Keratinocyte (primary cell): ENCODE measurements at regions not wholly inside any gene's neighbourhood (a gene's known extent, or its start where the extent isn't known, plus 50 kb on each side); places are given as distances from the start of the nearest gene placed in this dataset.

Experiments used
- DNase-seq: peaks from one replicate; pipeline ENCODE4 v3.0.0-alpha.2; 2011; ENCODE audit warnings: low read depth, missing footprints, low spot score
- FAIRE-seq: peaks from 2 replicates; lab custom pipeline; 2011; peaks lifted over from hg19 to GRCh38; lab: Jason Lieb, UNC
- H2AFZ ChIP-seq: 2 replicates; pipeline ENCODE4 v1.6.0; 2012; ENCODE audit warnings: low read length, control low read depth, inconsistent platforms; ENCODE audit not compliant: control insufficient read depth
- H3K27ac ChIP-seq: 2 replicates; pipeline ENCODE4 v1.5.1; 2011; ENCODE audit warnings: low read length; ENCODE audit not compliant: control insufficient read depth, insufficient read depth
- H3K27me3 ChIP-seq: 3 replicates; pipeline ENCODE4 v1.6.0; 2011; ENCODE audit warnings: low read length; ENCODE audit not compliant: control insufficient read depth, insufficient read depth; ENCODE audit errors: extremely low read depth
- H3K36me3 ChIP-seq, 2 experiments: 2 replicates in 1 of 2; 3 replicates in 1 of 2; pipeline ENCODE4 v1.5.1; 2011; ENCODE audit warnings: low read length in 2 of 2, mild to moderate bottlenecking in 1 of 2; ENCODE audit not compliant: control insufficient read depth in 2 of 2, insufficient read depth in 2 of 2; ENCODE audit errors: extremely low read depth in 1 of 2
- H3K4me1 ChIP-seq: 3 replicates; pipeline ENCODE4 v1.5.1; 2011; ENCODE audit warnings: low read length; ENCODE audit not compliant: control insufficient read depth, insufficient read depth; ENCODE audit errors: extremely low read depth
- H3K4me2 ChIP-seq: 3 replicates; pipeline ENCODE4 v1.6.0; 2011; ENCODE audit warnings: low read depth, low read length; ENCODE audit not compliant: control insufficient read depth, insufficient read depth; ENCODE audit errors: extremely low read depth
- H3K4me3 ChIP-seq, 3 experiments: fragments of 200-600 bp in 1 of 3; sonication (generic) in 1 of 3; 2 replicates in 2 of 3; 3 replicates in 1 of 3; pipeline ENCODE4 v1.5.1; 2011 to 2016; ENCODE audit warnings: low read length in 3 of 3, mild to moderate bottlenecking in 3 of 3, control low read depth in 2 of 3, inconsistent platforms in 1 of 3, low read depth in 1 of 3, mixed read lengths in 1 of 3, mixed run types in 1 of 3, moderate library complexity in 1 of 3; ENCODE audit not compliant: control insufficient read depth in 2 of 3, insufficient read depth in 2 of 3; ENCODE audit errors: extremely low read depth in 1 of 3
- H3K79me2 ChIP-seq: 2 replicates; pipeline ENCODE4 v1.6.0; 2012; ENCODE audit warnings: low read length; ENCODE audit not compliant: control insufficient read depth, insufficient read depth
- H3K9ac ChIP-seq: 3 replicates; pipeline ENCODE4 v1.6.0; 2011; ENCODE audit warnings: low read length; ENCODE audit not compliant: control insufficient read depth, insufficient read depth; ENCODE audit errors: extremely low read depth
- H3K9me1 ChIP-seq: 3 replicates; pipeline ENCODE4 v1.6.0; 2011; ENCODE audit warnings: low read length; ENCODE audit not compliant: control insufficient read depth, insufficient read depth; ENCODE audit errors: extremely low read depth
- H3K9me3 ChIP-seq: 2 replicates; pipeline ENCODE4 v1.5.1; 2012; ENCODE audit warnings: low read depth, low read length; ENCODE audit not compliant: control insufficient read depth
- H4K20me1 ChIP-seq: 3 replicates; pipeline ENCODE4 v1.6.0; 2011; ENCODE audit warnings: low read length; ENCODE audit not compliant: control insufficient read depth, insufficient read depth; ENCODE audit errors: extremely low read depth
- EZH2 ChIP-seq: IDR thresholded peaks from one replicate; pipeline ENCODE4 v1.6.1; 2012; ENCODE audit warnings: inconsistent platforms, mild to moderate bottlenecking, low read length, moderate library complexity
- dilution Hi-C: fragments of 300-500 bp; cut with MboI; formaldehyde crosslinking; loops from one replicate; pipeline ENCODE4 v1.7.0; 2020; ENCODE audit warnings: low sequenced_read_pairs; ENCODE audit not compliant: extremely low pct_ligation_motif_present
- TF ChIP-seq, protein P1 (sequence below), 3 experiments: IDR thresholded peaks in 1 of 3; conservative IDR thresholded peaks in 1 of 3; optimal IDR thresholded peaks in 1 of 3; 2 replicates in 2 of 3; 3 replicates in 1 of 3; pipeline versions ENCODE3 to v1.5.1; 2011; ENCODE audit warnings: low read length in 3 of 3, mild to moderate bottlenecking in 3 of 3, moderate library complexity in 2 of 3, control low read depth in 1 of 3, inconsistent platforms in 1 of 3; ENCODE audit not compliant: insufficient read depth in 2 of 3; ENCODE audit errors: extremely low read depth in 1 of 3

DNA sequence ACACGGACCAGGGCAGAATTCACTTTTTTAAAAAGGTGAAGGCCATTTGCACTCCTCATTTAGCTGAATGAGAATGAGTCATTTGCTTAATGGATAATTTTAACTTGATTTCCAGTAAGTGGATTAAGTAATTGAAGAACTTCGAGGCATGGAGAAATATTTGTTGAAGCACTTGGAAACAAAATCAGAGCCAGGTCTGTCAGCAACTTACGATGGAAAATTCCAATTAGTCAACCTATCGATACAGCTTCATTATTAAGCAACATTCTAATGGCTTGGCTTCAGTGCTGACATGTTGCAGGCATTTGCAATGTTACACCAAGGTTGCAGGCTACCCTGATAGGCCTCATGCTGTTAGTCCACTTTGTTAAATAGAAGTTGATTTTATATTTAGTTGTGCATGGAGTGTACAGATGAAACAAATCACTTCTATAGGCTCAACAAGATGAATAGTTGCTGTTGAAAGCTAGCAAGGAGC is 423.5 kb upstream of the SLC35B3 start:
- Histone ChIP-seq H3K9me1 (no peaks in the 10 kb centered on the region), H2AFZ (no peak overlapping the region), H3K4me2 (no peak overlapping the region), H3K36me3 (no peaks in the 10 kb centered on the region), H3K79me2 (no peaks in the 10 kb centered on the region), H3K27ac (no peak overlapping the region), H3K4me3 (no peak overlapping the region), H4K20me1 (no peaks in the 10 kb centered on the region), H3K4me1 (no peaks in the 10 kb centered on the region), H3K9ac (no peak overlapping the region), H3K9me3 (no peaks in the 10 kb centered on the region), H3K27me3 (no peaks in the 10 kb centered on the region)
- FAIRE-seq: no peak
- dilution Hi-C loops: no loop called here
- TF ChIP-seq, protein P1, sequence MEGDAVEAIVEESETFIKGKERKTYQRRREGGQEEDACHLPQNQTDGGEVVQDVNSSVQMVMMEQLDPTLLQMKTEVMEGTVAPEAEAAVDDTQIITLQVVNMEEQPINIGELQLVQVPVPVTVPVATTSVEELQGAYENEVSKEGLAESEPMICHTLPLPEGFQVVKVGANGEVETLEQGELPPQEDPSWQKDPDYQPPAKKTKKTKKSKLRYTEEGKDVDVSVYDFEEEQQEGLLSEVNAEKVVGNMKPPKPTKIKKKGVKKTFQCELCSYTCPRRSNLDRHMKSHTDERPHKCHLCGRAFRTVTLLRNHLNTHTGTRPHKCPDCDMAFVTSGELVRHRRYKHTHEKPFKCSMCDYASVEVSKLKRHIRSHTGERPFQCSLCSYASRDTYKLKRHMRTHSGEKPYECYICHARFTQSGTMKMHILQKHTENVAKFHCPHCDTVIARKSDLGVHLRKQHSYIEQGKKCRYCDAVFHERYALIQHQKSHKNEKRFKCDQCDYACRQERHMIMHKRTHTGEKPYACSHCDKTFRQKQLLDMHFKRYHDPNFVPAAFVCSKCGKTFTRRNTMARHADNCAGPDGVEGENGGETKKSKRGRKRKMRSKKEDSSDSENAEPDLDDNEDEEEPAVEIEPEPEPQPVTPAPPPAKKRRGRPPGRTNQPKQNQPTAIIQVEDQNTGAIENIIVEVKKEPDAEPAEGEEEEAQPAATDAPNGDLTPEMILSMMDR (optimal IDR thresholded peaks at IDR 0.05 in 1 of 3, IDR thresholded peaks at IDR 0.05 in 1 of 3, conservative IDR thresholded peaks at IDR 0.05 in 1 of 3; ENCODE audit: extremely low read depth in 1 of 3, insufficient read depth in 2 of 3, low read length in 3 of 3): no peak
- TF ChIP-seq EZH2: no peak
- no peak for DNase-seq

DNA sequence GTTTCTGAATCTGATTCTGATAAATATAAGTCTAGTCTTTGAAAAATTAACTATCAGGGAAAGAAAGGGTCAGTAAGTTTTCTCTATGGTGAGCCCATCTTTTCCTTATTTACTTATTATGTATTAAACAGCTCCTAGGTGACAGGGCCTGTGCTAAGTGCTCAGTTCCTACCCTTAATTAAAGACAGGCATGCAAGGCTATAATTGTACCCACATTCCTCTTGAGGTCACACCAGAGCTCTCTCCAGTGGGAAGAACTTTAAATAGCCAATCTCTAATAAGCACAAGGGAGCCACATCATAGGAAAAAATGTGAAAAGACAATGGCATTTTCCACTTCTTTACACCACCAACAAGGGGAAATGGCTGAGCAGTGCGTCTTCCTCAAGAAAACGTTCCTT is 421.8 kb upstream of the SLC35B3 start:
- Histone ChIP-seq H3K4me1 (no peaks in the 10 kb centered on the region), H3K4me3 (no peak overlapping the region), H3K9me3 (no peaks in the 10 kb centered on the region), H3K36me3 (no peaks in the 10 kb centered on the region), H3K4me2 (no peak overlapping the region), H3K79me2 (no peaks in the 10 kb centered on the region), H3K9me1 (no peaks in the 10 kb centered on the region), H3K27me3 (no peaks in the 10 kb centered on the region), H3K27ac (no peak overlapping the region), H4K20me1 (no peaks in the 10 kb centered on the region), H3K9ac (no peak overlapping the region), H2AFZ (no peak overlapping the region)
- dilution Hi-C loops: no loop called here
- FAIRE-seq (no peak), DNase-seq (no peak)
- TF ChIP-seq EZH2: no peak
- TF ChIP-seq, protein P1 (optimal IDR thresholded peaks at IDR 0.05 in 1 of 3, IDR thresholded peaks at IDR 0.05 in 1 of 3, conservative IDR thresholded peaks at IDR 0.05 in 1 of 3; ENCODE audit: extremely low read depth in 1 of 3, insufficient read depth in 2 of 3, low read length in 3 of 3): no peak
